ENCODE measurements at regions not wholly inside any gene's neighbourhood (a gene's known extent, or its start where the extent isn't known, plus 50 kb on each side); places are given as distances from the start of the nearest gene placed in this dataset.

- no peak for TF ChIP-seq GTF2F1 (IDR thresholded peaks at IDR 0.05; ENCODE audit: borderline replicate concordance, low read depth, low read length)
These were observed 198.3 kb downstream of the OPA1 start (continued) for GRCh38 chr3:193791041-193792032.

Measured in H1 (cell line).